Naive B cell (primary cell): ENCODE measurements at regions not wholly inside any gene's neighbourhood (a gene's known extent, or its start where the extent isn't known, plus 50 kb on each side); places are given as distances from the start of the nearest gene placed in this dataset.

Experiments
- ATAC-seq, 2 donors: fragments of 150-1000 bp; cut with Tn5 transposase; 2 replicates each; pipeline ENCODE4 v1.10.0; 2021; ENCODE audit warnings: low read depth in 2 of 2, mild to moderate bottlenecking in 2 of 2, moderate library complexity in 2 of 2
- DNase-seq: peaks from one replicate; pipeline ENCODE4 v3.0.0; 2022
- H3K27ac Mint-ChIP-seq, 6 donors: one replicate each; pipeline ENCODE4 v1.8.0; 2020 to 2022; ENCODE audit warnings: mild to moderate bottlenecking in 6 of 6, mixed read lengths in 6 of 6, moderate library complexity in 5 of 6, inconsistent platforms in 2 of 6
- H3K27me3 Mint-ChIP-seq, 3 donors: one replicate each; pipeline ENCODE4 v1.8.0; 2021 to 2022; ENCODE audit warnings: mixed read lengths in 3 of 3, mild to moderate bottlenecking in 1 of 3
- H3K36me3 Mint-ChIP-seq, 2 donors: one replicate each; pipeline ENCODE4 v1.8.0; 2020 to 2022; ENCODE audit warnings: mixed read lengths in 2 of 2, inconsistent platforms in 1 of 2, mild to moderate bottlenecking in 1 of 2
- H3K4me1 Mint-ChIP-seq, 3 donors: one replicate each; pipeline ENCODE4 v1.8.0; 2020 to 2022; ENCODE audit warnings: mixed read lengths in 3 of 3, inconsistent platforms in 1 of 3, mild to moderate bottlenecking in 1 of 3, moderate library complexity in 1 of 3
- H3K4me3 Mint-ChIP-seq, 8 donors: one replicate each; pipeline ENCODE4 v1.8.0; 2020 to 2022; ENCODE audit warnings: mild to moderate bottlenecking in 8 of 8, mixed read lengths in 8 of 8, moderate library complexity in 8 of 8, inconsistent platforms in 2 of 8
- H3K9me3 Mint-ChIP-seq, 7 donors: one replicate each; pipeline ENCODE4 v1.8.0; 2020 to 2022; ENCODE audit warnings: mixed read lengths in 7 of 7, mild to moderate bottlenecking in 5 of 7, inconsistent platforms in 2 of 7, moderate library complexity in 1 of 7

- H3K27ac Mint-ChIP-seq: peak overlapping the region in 1 of 6 donors; percentile 84
- no peak overlapping the region for H3K4me3 Mint-ChIP-seq
- H3K36me3 Mint-ChIP-seq: no peaks in the 10 kb centered on the region
- H3K9me3 Mint-ChIP-seq: no peaks in the 10 kb centered on the region
- DNase-seq (no peak), ATAC-seq (no peak)
- H3K27me3 Mint-ChIP-seq: no peaks in the 10 kb centered on the region
- peaks cover 14 to 24% (median 23%) of the 10 kb centered on the region in 3 donors for H3K4me1 Mint-ChIP-seq
These were observed 95.5 kb downstream of the CHST2 start for GRCh38 chr3:143215059-143215458.
